Left lung (tissue), 4 donors: ENCODE measurements at regions not wholly inside any gene's neighbourhood (a gene's known extent, or its start where the extent isn't known, plus 50 kb on each side); places are given as distances from the start of the nearest gene placed in this dataset.

Experiments used
- ATAC-seq: fragments of 200-7000 bp; cut with Tn5 transposase; one replicate; pipeline ENCODE4 v1.9.1; 2020; ENCODE audit warnings: moderate library complexity
- DNase-seq, 4 donors: peaks; one replicate each; pipeline ENCODE4 v3.0.0-alpha.2; 2013 to 2020
- H3K27ac ChIP-seq, 2 donors: fragments of 200-600 bp; sonication (generic) in 1 of 2; one replicate each; pipeline versions ENCODE4 v1.5.0 to v1.8.0; 2020 to 2021
- H3K27me3 ChIP-seq, 2 donors: fragments of 200-600 bp; sonication (generic) in 1 of 2; one replicate each; pipeline versions ENCODE4 v1.5.0 to v1.8.0; 2020 to 2021
- H3K36me3 ChIP-seq, 2 donors: fragments of 200-600 bp; sonication (generic) in 1 of 2; one replicate each; pipeline versions ENCODE4 v1.5.0 to v1.8.0; 2020 to 2021
- H3K4me1 ChIP-seq, 2 donors: fragments of 200-600 bp; one replicate each; pipeline ENCODE4 v1.8.0; 2021
- H3K4me3 ChIP-seq, 2 donors: fragments of 200-600 bp; sonication (generic) in 1 of 2; one replicate each; pipeline versions ENCODE4 v1.5.0 to v1.8.0; 2020 to 2021; ENCODE audit warnings: mild to moderate bottlenecking in 1 of 2
- H3K9me3 ChIP-seq, 2 donors: fragments of 200-600 bp; sonication (generic) in 1 of 2; one replicate each; pipeline versions ENCODE4 v1.5.0 to v1.8.0; 2020 to 2021
- CTCF ChIP-seq, 2 donors: fragments of 200-600 bp; sonication (generic) in 1 of 2; IDR thresholded peaks; one replicate each; pipeline versions ENCODE4 v1.5.0 to v1.8.0; 2021; ENCODE audit warnings: antibody characterized with exemption in 2 of 2
- intact Hi-C, 2 donors: fragments of 100-400 bp; cut with DNase I; formaldehyde crosslinking; loops; one replicate each; pipeline versions ENCODE4 v1.11.2 to v1.14.2; 2022
- donor health status: DM: no; HTN: yes; CAD: no.
- donor health status: DM: no; HTN: no; CAD: no.

DNA sequence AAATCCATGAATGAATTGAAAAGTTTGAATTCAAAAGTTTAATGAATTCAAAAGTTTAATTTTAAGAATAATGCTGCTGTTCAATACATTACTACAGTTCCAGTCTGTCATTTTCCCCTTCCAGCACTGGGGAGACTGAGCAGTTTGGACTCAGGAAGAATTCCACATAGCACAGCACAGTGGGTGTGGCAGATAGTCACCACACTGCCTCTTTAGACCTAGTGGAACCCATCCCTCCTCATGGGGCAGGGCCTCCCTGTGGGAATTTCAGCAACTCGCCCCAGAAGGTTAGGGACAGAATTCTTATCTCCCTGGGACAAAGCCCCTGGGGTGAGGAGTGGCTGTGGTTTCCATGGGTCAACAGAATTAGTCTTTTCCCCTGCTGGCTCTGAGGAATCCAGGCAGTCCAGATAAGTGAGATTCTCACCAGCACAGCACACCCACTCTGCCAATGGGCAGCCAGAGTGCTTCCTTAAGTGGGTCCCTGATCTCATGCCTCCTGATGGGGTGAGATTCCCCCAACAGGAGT, 442.0 kb upstream of the SYT4 start:
- no peak for TF ChIP-seq CTCF (IDR thresholded peaks at IDR 0.05)
- no peak for ATAC-seq
- no peak for DNase-seq
- Histone ChIP-seq H3K4me1 (no peaks in the 10 kb centered on the region), H3K36me3 (no peaks in the 10 kb centered on the region), H3K4me3 (no peak overlapping the region), H3K27ac (no peak overlapping the region), H3K27me3 (no peaks in the 10 kb centered on the region), H3K9me3 (peaks cover 0 to 28% of the 10 kb centered on the region in 2 donors)
- intact Hi-C loops = no loop called here

GRCh38 chr18:43720041-43720440, 442.8 kb upstream of the SYT4 start:
- ATAC-seq (no peak), DNase-seq (no peak)
- no peak overlapping the region for H3K27ac ChIP-seq
- H3K4me3 ChIP-seq = no peak overlapping the region
- intact Hi-C loops = no loop called here
- no peaks in the 10 kb centered on the region for H3K36me3 ChIP-seq
- peaks cover 0 to 28% of the 10 kb centered on the region in 2 donors for H3K9me3 ChIP-seq
- no peaks in the 10 kb centered on the region for H3K27me3 ChIP-seq
- no peaks in the 10 kb centered on the region for H3K4me1 ChIP-seq
- no peak for TF ChIP-seq CTCF (IDR thresholded peaks at IDR 0.05)

- Histone ChIP-seq H3K4me1 (no peaks in the 10 kb centered on the region), H3K4me3 (no peak overlapping the region), H3K27ac (no peak overlapping the region), H3K36me3 (no peaks in the 10 kb centered on the region), H3K27me3 (no peaks in the 10 kb centered on the region), H3K9me3 (peaks cover 0 to 14% of the 10 kb centered on the region in 2 donors)
- no peak for ATAC-seq
- intact Hi-C loops = no loop called here
- no peak for DNase-seq
- no peak for TF ChIP-seq CTCF (IDR thresholded peaks at IDR 0.05)
These were observed 458.3 kb upstream of the SYT4 start for GRCh38 chr18:43735570-43735969.

GRCh38 chr18:43744960-43745745, 467.9 kb upstream of the SYT4 start:
- DNase-seq = no peak
- no peak overlapping the region for H3K27ac ChIP-seq
- intact Hi-C loops = no loop called here
- no peaks in the 10 kb centered on the region for H3K36me3 ChIP-seq
- no peak for TF ChIP-seq CTCF (IDR thresholded peaks at IDR 0.05)
- ATAC-seq = no peak
- no peaks in the 10 kb centered on the region for H3K27me3 ChIP-seq
- H3K4me1 ChIP-seq = no peaks in the 10 kb centered on the region
- no peak overlapping the region for H3K4me3 ChIP-seq
- peaks cover 0 to 34% of the 10 kb centered on the region in 2 donors for H3K9me3 ChIP-seq

- H3K4me1 ChIP-seq = no peaks in the 10 kb centered on the region
- H3K36me3 ChIP-seq = no peaks in the 10 kb centered on the region
- H3K27ac ChIP-seq = no peak overlapping the region
- no peak for ATAC-seq
- TF ChIP-seq CTCF (IDR thresholded peaks at IDR 0.05) = no peak
- H3K9me3 ChIP-seq = peaks cover 0 to 30% of the 10 kb centered on the region in 2 donors
- intact Hi-C loops = no loop called here
- H3K27me3 ChIP-seq = no peaks in the 10 kb centered on the region
- DNase-seq = no peak
- no peak overlapping the region for H3K4me3 ChIP-seq
These were observed 473.9 kb upstream of the SYT4 start for GRCh38 chr18:43751203-43751602.
